SK-N-SH treated with all-trans-retinoic acid at 6 μM for 48 hours (cell line): ENCODE measurements at regions not wholly inside any gene's neighbourhood (a gene's known extent, or its start where the extent isn't known, plus 50 kb on each side); places are given as distances from the start of the nearest gene placed in this dataset.

Source experiments
- ARNTL ChIP-seq: fragments of 450-650 bp; formaldehyde crosslinking; IDR thresholded peaks from 2 replicates; pipeline ENCODE4 v1.5.0; 2020; ENCODE audit warnings: low read depth, mild to moderate bottlenecking, moderate library complexity, borderline replicate concordance
- BACH2 ChIP-seq: fragments of 250-450 bp; sonication (Bioruptor Pico); IDR thresholded peaks from 2 replicates; pipeline ENCODE4 v1.9.0; 2021; ENCODE audit warnings: mild to moderate bottlenecking, borderline replicate concordance
- CREB5 ChIP-seq: fragments of 250-450 bp; sonication (Bioruptor Pico); IDR thresholded peaks from 2 replicates; pipeline ENCODE4 v1.5.1; 2020; ENCODE audit warnings: low read depth, mild to moderate bottlenecking, moderate library complexity
- ESRRG ChIP-seq: fragments of 250-450 bp; sonication (Bioruptor Pico); IDR thresholded peaks from 2 replicates; pipeline ENCODE4 v1.6.1; 2021; ENCODE audit warnings: mild to moderate bottlenecking
- PATZ1 ChIP-seq: fragments of 250-450 bp; sonication (Bioruptor Pico); IDR thresholded peaks from 2 replicates; pipeline ENCODE4 v1.8.0; 2020; ENCODE audit warnings: mild to moderate bottlenecking, moderate library complexity, borderline replicate concordance
- PPARA ChIP-seq: fragments of 250-450 bp; sonication (Bioruptor Pico); IDR thresholded peaks from 2 replicates; pipeline ENCODE4 v1.5.0; 2020; ENCODE audit warnings: mild to moderate bottlenecking, borderline replicate concordance
- RARB ChIP-seq: fragments of 250-450 bp; sonication (Bioruptor Pico); IDR thresholded peaks from 2 replicates; pipeline ENCODE4 v1.8.0; 2021; ENCODE audit warnings: mild to moderate bottlenecking, moderate library complexity
- ZFP3 ChIP-seq: fragments of 250-450 bp; sonication (Bioruptor Pico); IDR thresholded peaks from 2 replicates; pipeline ENCODE4 v1.5.0; 2020; ENCODE audit warnings: mild to moderate bottlenecking, moderate library complexity
- ZNF565 ChIP-seq: fragments of 450-650 bp; formaldehyde crosslinking; conservative IDR thresholded peaks from 2 replicates; pipeline ENCODE4 v1.5.0; 2020; ENCODE audit warnings: low read depth, mild to moderate bottlenecking, moderate library complexity

- TF ChIP-seq CREB5 (CRISPR knock-in tag) (no peak), BACH2 (CRISPR knock-in tag) (no peak), RARB (no peak), ESRRG (CRISPR knock-in tag) (no peak), PPARA (no peak), ZNF565 (no peak), ZFP3 (no peak), PATZ1 (CRISPR knock-in tag) (no peak), ARNTL (no peak)
These were observed 60.8 kb upstream of the SP4 start for GRCh38 chr7:21367081-21367480.
